Stimulated activated CD8-positive, alpha-beta memory T cell treated with anti-CD3 and anti-CD28 coated beads, Interleukin-7, amount 100 ng/mL, for 1 hour (primary cell): ENCODE measurements at regions not wholly inside any gene's neighbourhood (a gene's known extent, or its start where the extent isn't known, plus 50 kb on each side); places are given as distances from the start of the nearest gene placed in this dataset.
"Not testable (repeated sequence)": the region's sequence is repeated elsewhere in the genome, so short reads cannot be mapped to it uniquely, and the experiment has no call there.

Experiments used
- DNase-seq, 2 donors: peaks; one replicate each; pipeline ENCODE4 v3.0.0-alpha.2; 2020; ENCODE audit warnings: low read depth in 2 of 2

DNA sequence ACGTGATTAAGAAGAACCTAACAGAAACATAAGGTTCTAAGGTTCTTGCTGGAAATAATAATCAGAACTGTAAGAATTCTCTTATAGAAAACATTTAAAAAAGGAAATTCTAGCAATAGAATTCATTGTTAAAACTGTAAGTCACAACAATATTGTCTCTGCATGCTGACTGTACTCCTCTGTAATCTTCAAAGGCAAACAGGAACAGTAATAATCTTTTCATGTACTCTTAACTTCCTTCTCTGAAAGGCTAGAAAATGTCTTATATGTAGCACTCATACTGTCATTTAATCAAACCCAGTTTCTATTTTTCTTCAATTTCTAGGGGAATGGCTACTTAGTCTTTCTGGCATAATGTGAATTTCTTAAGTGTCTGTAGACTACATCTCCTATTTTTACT is 103.5 kb upstream of the AGAP9 start:
- DNase-seq = not testable (repeated sequence)

DNA sequence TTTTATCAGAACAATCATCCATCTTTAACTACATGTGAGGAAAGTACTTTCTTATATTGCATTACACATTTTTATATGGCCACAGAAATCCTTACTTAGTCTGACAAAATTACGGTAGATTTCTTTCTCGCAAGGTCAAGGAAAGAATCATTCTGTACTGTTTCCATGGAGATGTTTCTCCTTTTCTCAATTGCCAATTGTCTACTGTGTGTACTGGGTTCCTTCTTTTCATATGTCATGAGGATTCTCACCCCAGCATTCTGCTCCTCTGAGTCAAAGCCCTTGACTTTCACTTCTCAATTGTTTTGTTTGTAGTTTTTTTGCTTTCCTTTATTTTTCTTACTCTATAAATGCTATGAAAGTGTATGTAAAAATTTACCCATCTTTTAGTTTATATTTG is 99.3 kb upstream of the AGAP9 start:
- not testable (repeated sequence) for DNase-seq

- DNase-seq = not testable (repeated sequence)
Observed at GRCh38 chr10:47619300-47620012, 96.0 kb upstream of the AGAP9 start.

- DNase-seq = not testable (repeated sequence)
Observed at GRCh38 chr10:47609311-47609710, 85.9 kb upstream of the AGAP9 start.

GRCh38 chr10:47605791-47606773 is 82.6 kb upstream of the AGAP9 start:
- not testable (repeated sequence) for DNase-seq

DNA sequence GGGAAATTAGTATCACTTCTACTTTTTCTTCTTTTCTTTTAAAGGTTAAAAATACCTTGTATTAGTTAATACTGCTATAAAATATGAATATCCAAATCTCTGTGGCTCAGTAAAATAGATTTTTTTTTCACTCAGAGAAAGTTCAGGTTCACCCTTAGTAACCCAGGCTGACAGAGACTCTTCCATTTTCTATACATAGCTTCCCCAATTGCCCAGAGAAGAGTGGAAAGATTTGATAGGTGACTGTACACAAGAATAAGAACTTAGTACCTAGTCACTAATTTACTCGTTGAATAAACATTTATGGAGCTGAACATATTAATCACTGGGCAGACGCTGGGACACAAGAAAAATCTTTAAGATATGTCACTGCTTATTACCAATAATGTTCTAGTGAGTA is 77.2 kb upstream of the AGAP9 start:
- not testable (repeated sequence) for DNase-seq

DNA sequence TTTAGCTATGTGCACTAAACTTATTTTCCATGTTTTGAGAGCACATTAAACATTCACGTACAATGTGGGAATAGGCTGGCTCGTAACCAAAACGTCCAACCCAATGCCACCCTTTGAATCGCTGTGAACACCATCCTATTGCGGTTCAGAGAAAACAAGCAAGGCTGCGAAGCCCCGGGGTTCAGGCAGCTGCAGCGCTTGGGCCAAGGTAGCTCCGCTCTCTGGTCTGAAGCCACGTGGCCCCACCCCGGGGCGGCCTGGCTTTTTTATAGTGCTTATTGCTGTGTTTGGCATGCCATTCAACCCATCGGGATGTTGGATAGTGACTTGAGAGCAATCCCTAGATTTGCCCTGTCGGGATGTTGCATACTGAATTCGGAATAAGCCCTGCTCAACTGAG is 76.7 kb upstream of the AGAP9 start:
- not testable (repeated sequence) for DNase-seq

GRCh38 chr10:47599657-47600056 is 76.2 kb upstream of the AGAP9 start:
- DNase-seq = not testable (repeated sequence)

DNA sequence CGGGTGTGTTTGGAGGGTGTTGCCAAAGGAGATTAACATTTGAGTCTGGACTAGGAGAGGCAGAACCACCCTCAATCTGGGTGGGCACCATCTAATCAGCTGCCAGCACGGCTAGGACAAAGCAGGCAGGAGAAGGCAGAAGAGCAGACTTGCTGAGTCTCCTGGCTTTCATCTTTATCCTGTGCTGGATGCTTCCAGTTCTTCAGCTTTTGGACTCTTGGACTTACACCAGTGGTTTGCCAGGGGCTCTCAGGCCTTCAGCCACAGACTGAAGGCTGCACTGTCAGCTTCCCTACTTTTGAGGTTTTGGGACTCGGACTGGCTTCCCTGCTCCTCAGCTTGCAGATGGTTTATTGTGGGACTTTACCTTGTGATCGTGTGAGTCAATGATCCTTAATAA is 70.4 kb upstream of the AGAP9 start:
- not testable (repeated sequence) for DNase-seq

DNA sequence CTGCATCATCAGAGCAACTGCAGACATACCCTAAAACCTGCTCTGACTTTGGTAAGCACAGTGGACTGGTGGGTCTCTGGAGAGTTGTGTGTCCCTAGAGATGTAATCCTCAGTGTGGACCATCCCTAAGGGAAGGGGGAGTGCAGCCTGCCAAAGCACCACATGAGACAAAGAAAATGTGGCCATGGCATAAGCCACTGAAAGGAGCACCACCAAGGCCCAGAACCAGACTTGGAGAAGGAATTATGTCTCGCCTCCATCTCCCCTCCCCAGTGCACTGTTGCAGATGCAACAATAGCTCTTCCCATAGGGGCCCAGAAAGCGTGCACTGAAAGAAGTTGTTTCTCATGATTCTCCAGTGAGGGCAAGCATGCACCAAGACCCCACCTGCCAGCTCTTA is 69.7 kb upstream of the AGAP9 start:
- not testable (repeated sequence) for DNase-seq

DNA sequence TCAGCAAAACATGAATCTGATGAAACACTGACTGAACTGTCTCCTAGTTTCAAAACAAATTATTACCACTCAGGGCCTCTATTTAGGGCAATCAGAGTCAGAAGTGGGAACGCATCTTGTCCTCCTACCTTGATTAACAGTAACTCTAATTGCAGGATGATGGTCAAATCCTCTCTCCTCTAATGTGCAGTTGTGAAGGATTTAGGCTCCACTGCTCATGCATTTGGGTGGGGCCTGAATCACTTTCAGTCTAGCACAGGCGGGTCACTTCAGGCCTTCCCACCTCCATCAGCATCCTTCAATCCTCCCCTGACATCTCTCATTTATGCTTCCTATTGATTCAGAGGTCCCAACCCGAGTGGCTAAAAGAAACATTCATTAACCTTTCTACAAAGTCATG is 67.5 kb upstream of the AGAP9 start:
- not testable (repeated sequence) for DNase-seq

GRCh38 chr10:47590534-47590933 is 67.1 kb upstream of the AGAP9 start:
- DNase-seq = not testable (repeated sequence)

DNA sequence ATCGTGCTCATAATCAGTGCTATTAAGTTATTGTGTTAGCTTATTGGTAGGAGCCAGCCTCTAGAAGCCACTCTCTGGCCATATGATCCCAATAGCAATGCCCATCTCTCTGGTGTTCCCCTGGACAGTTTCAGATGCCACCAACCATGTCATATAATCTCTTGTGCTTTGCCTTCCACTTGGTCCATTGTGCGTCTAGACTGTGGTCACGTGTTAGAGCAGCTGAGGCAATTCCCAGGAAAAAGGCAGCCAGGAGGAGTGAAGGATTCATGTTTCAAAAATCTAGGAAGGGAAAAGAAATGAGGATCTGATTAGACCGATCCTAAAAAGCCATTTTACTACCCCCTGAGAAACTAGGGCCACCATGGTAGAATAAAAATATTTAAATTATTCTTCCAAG is 58.6 kb upstream of the AGAP9 start:
- not testable (repeated sequence) for DNase-seq

- DNase-seq = not testable (repeated sequence)
Observed at GRCh38 chr10:47580063-47580462, 56.6 kb upstream of the AGAP9 start.

DNA sequence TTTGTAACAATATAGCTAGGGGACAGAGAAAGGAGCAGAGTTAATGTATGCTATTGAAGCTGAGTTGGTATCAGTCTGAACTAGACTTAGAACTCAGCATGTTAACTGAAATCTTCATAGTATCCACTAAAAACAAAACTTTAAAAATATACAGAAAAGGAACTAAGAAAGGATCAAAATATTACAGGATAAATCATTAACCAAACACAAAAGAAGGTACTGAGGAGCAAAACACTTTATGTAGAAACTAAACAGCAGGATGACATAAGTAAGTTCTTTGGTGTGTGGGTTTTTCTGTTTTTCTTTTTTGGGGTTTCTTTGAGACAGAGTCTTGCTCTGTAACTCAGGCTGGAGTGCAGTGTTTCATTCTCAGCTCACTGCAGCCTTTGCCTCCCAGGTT is 55.1 kb upstream of the AGAP9 start:
- not testable (repeated sequence) for DNase-seq
